ENCODE measurements at regions not wholly inside any gene's neighbourhood (a gene's known extent, or its start where the extent isn't known, plus 50 kb on each side); places are given as distances from the start of the nearest gene placed in this dataset.
A peak's percentile ranks its signal among the peaks of the same experiment; 100 is the strongest.

GRCh38 chr16:52896478-52897164 lies 156.1 kb downstream of the CHD9NB start:
- Histone ChIP-seq H3K79me2 (ENCODE audit: insufficient read depth, low read length) (no peaks in the 10 kb centered on the region), H3K4me2 (ENCODE audit: low read length) (no peak overlapping the region), H3K36me3 (ENCODE audit: insufficient read depth, low read length) (no peaks in the 10 kb centered on the region), H3K9me3 (ENCODE audit: insufficient read depth, low read depth, low read length) (no peaks in the 10 kb centered on the region), H3K4me3 (ENCODE audit: insufficient read depth, low read depth, low read length) (no peak overlapping the region), H3K4me1 (ENCODE audit: insufficient read depth, low read length) (no peaks in the 10 kb centered on the region), H3K27me3 (ENCODE audit: insufficient read depth, low read length) (no peaks in the 10 kb centered on the region), H3K27ac (ENCODE audit: low read depth, low read length) (no peak overlapping the region), H4K20me1 (ENCODE audit: insufficient read depth, low read length) (no peaks in the 10 kb centered on the region), H2AFZ (ENCODE audit: low read depth, low read length) (no peak overlapping the region), H3K9ac (ENCODE audit: low read length) (no peak overlapping the region)
- no peak overlapping the region for H3K27ac Mint-ChIP-seq (ENCODE audit: unreplicated experiment)
- peaks cover 3% of the 10 kb centered on the region for H3K9me3 Mint-ChIP-seq (ENCODE audit: unreplicated experiment)
- FAIRE-seq (no peak), DNase-seq (ENCODE audit: low read depth) (no peak)
- H3K4me3 Mint-ChIP-seq (ENCODE audit: unreplicated experiment) = no peak overlapping the region
- no peaks in the 10 kb centered on the region for H3K36me3 Mint-ChIP-seq (ENCODE audit: low read depth, unreplicated experiment)
- no peaks in the 10 kb centered on the region for H3K4me1 Mint-ChIP-seq (ENCODE audit: low read depth, unreplicated experiment)
- TF ChIP-seq EZH2 (IDR thresholded peaks at IDR 0.05; ENCODE audit: insufficient read depth, low read length) (no peak), CTCF (IDR thresholded peaks at IDR 0.05; ENCODE audit: insufficient read depth, low read depth, low read length) (no peak)
- no peaks in the 10 kb centered on the region for H3K27me3 Mint-ChIP-seq (ENCODE audit: low read depth, unreplicated experiment)

GRCh38 chr16:52874042-52874441 lies 178.7 kb downstream of the CHD9NB start:
- no peaks in the 10 kb centered on the region for H3K9me3 ChIP-seq (ENCODE audit: insufficient read depth, low read depth, low read length)
- H3K4me2 ChIP-seq (ENCODE audit: low read length) = no peak overlapping the region
- no peak overlapping the region for H3K4me3 ChIP-seq (ENCODE audit: insufficient read depth, low read depth, low read length)
- no peaks in the 10 kb centered on the region for H4K20me1 ChIP-seq (ENCODE audit: insufficient read depth, low read length)
- TF ChIP-seq EZH2 (IDR thresholded peaks at IDR 0.05; ENCODE audit: insufficient read depth, low read length) = no peak
- no peak for TF ChIP-seq CTCF (IDR thresholded peaks at IDR 0.05; ENCODE audit: insufficient read depth, low read depth, low read length)
- Mint-ChIP-seq H3K4me1 (ENCODE audit: low read depth, unreplicated experiment) (no peaks in the 10 kb centered on the region), H3K4me3 (ENCODE audit: unreplicated experiment) (no peak overlapping the region), H3K36me3 (ENCODE audit: low read depth, unreplicated experiment) (no peaks in the 10 kb centered on the region), H3K9me3 (ENCODE audit: unreplicated experiment) (peaks cover 1% of the 10 kb centered on the region), H3K27me3 (ENCODE audit: low read depth, unreplicated experiment) (peaks cover 2% of the 10 kb centered on the region), H3K27ac (ENCODE audit: unreplicated experiment) (no peak overlapping the region)
- H3K4me1 ChIP-seq (ENCODE audit: insufficient read depth, low read length) = peaks cover 5% of the 10 kb centered on the region
- FAIRE-seq (no peak), DNase-seq (ENCODE audit: low read depth) (no peak)
- H3K9ac ChIP-seq (ENCODE audit: low read length) = no peak overlapping the region
- no peaks in the 10 kb centered on the region for H3K27me3 ChIP-seq (ENCODE audit: insufficient read depth, low read length)
- no peak overlapping the region for H2AFZ ChIP-seq (ENCODE audit: low read depth, low read length)
- H3K27ac ChIP-seq (ENCODE audit: low read depth, low read length) = no peak overlapping the region
- H3K36me3 ChIP-seq (ENCODE audit: insufficient read depth, low read length) = no peaks in the 10 kb centered on the region
- H3K79me2 ChIP-seq (ENCODE audit: insufficient read depth, low read length) = no peaks in the 10 kb centered on the region

GRCh38 chr16:52872731-52873130 lies 180.0 kb downstream of the CHD9NB start:
- H3K27ac ChIP-seq (ENCODE audit: low read depth, low read length) = no peak overlapping the region
- no peak overlapping the region for H3K9ac ChIP-seq (ENCODE audit: low read length)
- no peak overlapping the region for H2AFZ ChIP-seq (ENCODE audit: low read depth, low read length)
- Mint-ChIP-seq H3K36me3 (ENCODE audit: low read depth, unreplicated experiment) (no peaks in the 10 kb centered on the region), H3K27me3 (ENCODE audit: low read depth, unreplicated experiment) (peaks cover 2% of the 10 kb centered on the region), H3K4me3 (ENCODE audit: unreplicated experiment) (no peak overlapping the region), H3K27ac (ENCODE audit: unreplicated experiment) (no peak overlapping the region), H3K4me1 (ENCODE audit: low read depth, unreplicated experiment) (no peaks in the 10 kb centered on the region), H3K9me3 (ENCODE audit: unreplicated experiment) (peaks cover 3% of the 10 kb centered on the region)
- no peak for FAIRE-seq
- H3K27me3 ChIP-seq (ENCODE audit: insufficient read depth, low read length) = no peaks in the 10 kb centered on the region
- H3K4me3 ChIP-seq (ENCODE audit: insufficient read depth, low read depth, low read length) = no peak overlapping the region
- H3K4me1 ChIP-seq (ENCODE audit: insufficient read depth, low read length) = peaks cover 5% of the 10 kb centered on the region
- no peaks in the 10 kb centered on the region for H4K20me1 ChIP-seq (ENCODE audit: insufficient read depth, low read length)
- no peaks in the 10 kb centered on the region for H3K79me2 ChIP-seq (ENCODE audit: insufficient read depth, low read length)
- no peaks in the 10 kb centered on the region for H3K36me3 ChIP-seq (ENCODE audit: insufficient read depth, low read length)
- no peak for TF ChIP-seq EZH2 (IDR thresholded peaks at IDR 0.05; ENCODE audit: insufficient read depth, low read length)
- no peak for TF ChIP-seq CTCF (IDR thresholded peaks at IDR 0.05; ENCODE audit: insufficient read depth, low read depth, low read length)
- no peaks in the 10 kb centered on the region for H3K9me3 ChIP-seq (ENCODE audit: insufficient read depth, low read depth, low read length)
- H3K4me2 ChIP-seq (ENCODE audit: low read length) = peak overlapping the region; percentile 36
- no peak for DNase-seq (ENCODE audit: low read depth)

Data from astrocyte (in vitro differentiated cells and primary cell).